GM18868 (cell line): ENCODE measurements at regions not wholly inside any gene's neighbourhood (a gene's known extent, or its start where the extent isn't known, plus 50 kb on each side); places are given as distances from the start of the nearest gene placed in this dataset.
A peak's percentile ranks its signal among the peaks of the same experiment; 100 is the strongest.
"Not testable (repeated sequence)": the region's sequence is repeated elsewhere in the genome, so short reads cannot be mapped to it uniquely, and the experiment has no call there.

Experiments
- ATAC-seq: cut with Tn5 transposase; IDR thresholded peaks from one replicate; pipeline ENCODE4 v1.9.1; 2021; ENCODE audit warnings: mild to moderate bottlenecking, moderate library complexity; ENCODE audit not compliant: unreplicated experiment

DNA sequence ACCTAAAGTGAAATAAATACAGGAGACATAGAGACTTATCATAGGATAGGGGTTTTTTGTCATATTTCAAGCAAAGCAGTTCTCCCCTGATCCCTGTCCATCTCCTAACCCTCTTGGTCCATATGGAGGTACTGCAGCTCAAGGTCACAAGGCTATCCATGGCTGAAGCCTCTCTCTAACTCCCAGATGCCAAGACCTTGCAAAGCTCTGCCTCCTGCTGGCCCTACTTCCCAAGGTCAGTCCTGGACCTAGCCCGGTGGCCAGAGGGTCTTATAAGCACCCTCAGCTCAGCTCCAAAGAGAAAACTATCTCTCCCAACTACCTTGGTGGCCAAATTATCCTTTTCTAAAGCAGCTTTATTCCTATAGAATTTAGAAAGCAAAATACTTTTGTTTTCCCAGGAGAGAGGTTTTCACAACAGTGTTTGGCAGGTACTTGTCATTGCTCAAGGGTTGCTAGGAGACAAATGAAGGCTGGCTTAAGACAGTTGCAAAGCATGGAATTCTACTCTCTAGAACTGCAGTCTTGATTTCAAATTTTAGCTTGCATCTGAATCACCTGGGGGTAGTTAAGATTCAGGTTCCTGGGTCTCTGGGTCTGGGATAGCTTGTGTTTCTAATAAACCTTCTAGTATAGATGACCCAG, 121.5 kb downstream of the XCL2 start:
- no peak for ATAC-seq

DNA sequence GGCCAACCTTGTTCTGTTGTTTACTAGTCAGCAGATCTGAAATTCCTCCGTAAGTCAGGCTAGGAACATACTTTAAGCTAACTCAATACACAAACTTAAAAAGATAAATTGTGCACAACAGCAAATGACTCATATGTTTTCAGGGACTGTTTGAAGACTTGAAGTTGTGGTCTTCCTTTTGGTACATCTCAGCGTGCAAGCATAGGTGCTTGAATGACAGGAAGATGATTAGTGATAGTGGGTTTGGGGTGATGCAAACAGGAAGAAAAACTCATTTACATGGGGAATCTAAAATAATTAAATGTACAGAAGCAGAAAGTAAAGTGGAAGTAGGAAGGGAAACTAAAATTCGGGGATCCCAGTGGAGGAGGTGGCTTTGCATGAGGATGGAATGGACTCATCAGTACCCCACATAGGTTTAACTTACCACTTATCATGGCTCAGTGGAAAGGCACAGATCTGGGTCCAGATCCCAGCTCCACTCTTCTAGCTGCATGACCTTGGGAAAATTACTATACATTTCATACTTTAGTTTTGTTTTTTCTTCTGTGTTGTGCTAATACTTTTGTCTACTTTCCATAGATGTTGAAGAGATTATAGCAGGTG, 122.3 kb downstream of the XCL2 start:
- no peak for ATAC-seq

DNA sequence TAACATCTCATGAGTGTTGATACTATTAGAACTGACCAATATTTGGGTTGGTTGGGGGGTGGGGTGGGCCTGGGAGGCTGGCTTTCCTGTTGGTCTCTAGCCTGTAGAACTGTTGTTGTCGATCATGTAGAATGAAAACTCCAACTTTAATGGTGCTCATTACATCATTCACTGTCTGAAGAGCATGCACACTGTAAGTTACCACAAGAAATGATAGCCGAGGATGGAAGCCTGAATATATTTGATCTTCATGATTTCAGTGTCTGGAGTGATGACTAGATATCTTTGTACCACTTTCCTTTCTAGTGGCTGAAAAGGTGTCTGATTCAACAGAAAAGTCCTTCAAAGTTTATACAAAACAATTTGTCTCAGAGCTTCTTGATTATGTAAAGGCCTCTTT, 123.6 kb downstream of the XCL2 start:
- no peak for ATAC-seq

DNA sequence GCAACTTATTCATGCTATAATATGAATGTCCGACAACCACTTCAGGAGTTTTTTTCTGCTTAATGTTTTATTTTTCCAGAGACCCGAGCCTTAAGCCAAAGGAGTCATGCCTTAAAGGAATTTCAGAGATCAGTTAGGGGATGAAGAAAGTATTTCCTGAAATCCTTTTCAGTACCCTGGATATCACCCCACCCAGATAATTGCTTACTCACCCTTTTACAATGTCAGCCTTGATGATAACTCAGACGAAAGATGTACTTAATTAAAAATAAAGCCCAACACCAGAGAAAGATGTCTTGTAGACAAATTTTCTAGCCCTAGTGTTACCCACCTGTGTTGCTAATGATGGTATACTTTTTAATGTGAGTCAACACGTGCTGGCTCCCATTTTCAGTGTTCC, 124.1 kb downstream of the XCL2 start:
- ATAC-seq = no peak

DNA sequence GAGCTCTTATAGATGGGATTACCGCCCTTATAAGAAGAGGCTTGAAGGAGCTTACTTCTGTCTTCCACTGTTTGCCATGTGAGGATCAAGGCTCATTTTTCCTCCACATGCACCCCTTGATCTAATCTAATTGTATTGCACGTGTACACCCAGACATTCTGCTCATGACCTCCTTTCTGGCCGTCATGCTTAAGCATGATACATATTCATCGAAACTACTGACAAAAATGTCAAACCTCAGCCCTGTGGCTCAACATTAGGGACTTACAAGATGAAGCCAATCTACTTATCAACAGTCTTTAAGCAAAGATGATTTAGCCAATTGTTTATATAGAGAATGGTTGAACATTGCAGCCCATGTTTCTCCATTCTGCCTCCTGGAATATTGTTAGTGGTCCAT, 127.6 kb downstream of the XCL2 start:
- no peak for ATAC-seq

DNA sequence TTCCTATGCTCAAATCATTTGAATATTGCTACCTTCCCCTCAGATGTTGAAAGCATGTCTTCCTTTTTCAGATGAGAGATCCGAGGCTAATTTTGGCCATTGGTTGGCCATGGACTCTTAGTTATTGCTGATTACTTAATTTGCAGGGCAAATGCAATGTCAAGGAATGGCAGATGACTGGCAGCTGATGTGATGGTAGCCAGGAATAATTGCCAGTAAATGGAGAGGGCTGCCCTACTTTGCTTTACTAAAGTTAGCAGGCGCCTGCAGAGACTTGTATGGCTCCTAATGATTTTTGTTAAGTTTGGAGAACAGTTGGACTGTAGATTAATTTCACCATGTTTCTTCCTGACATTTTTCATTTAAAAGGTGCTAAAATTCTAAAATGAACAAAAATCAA, 128.9 kb downstream of the XCL2 start:
- no peak for ATAC-seq

DNA sequence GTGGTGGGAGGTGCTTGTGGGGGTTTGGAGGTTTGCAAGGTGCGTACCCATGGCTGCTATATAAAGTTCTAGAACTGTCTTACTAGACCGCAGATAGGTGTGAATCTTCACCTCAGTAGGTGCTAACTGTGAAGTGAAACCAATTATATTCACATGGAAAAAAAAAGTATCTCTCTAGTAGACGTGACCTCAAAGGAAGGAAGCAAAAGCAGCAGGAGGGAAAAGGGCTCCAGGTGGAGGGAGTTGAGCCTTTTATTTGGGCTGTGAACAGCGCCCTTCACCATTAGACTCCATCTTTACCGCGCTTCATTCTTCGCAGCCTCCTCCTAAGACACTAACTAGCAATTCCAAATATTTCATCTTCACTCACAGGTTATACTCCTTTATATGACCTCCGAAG, 129.8 kb downstream of the TBX19 start:
- ATAC-seq = no peak

DNA sequence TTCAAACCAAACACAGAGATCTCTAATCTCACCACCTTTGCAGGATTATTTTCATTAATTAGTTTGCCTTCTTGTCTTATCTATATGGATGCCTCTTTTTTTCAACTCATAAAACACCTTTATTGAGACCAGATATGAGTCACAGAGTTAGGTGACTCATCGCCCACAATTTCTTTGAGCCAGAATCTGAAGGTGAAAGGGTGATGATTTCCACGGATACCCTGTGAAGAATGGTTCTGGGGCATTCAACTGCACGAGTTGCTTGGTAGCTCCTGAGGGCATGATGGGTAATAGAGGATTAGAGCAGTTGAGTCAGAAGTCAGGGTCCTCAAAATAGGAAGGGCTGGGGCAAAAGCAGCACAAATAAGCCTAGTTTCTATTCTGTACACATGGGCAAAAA, 128.2 kb downstream of the TBX19 start:
- ATAC-seq = peak; percentile 81

DNA sequence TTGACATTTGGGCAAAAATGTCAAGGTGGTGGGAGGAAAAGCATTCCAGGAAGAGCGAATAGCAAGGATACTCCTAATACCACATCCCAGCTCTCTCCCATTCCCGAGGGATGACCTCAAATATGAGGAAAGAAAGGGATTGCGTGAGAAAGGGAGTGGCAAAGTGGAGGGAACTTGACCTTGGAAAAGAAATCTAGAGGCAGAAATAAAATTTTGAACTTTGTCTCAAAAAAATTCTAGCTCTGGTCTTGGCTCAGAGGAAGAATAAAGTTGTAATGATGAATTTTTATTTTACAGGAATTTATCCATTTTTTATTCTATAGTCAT, 127.8 kb downstream of the TBX19 start:
- ATAC-seq = no peak

DNA sequence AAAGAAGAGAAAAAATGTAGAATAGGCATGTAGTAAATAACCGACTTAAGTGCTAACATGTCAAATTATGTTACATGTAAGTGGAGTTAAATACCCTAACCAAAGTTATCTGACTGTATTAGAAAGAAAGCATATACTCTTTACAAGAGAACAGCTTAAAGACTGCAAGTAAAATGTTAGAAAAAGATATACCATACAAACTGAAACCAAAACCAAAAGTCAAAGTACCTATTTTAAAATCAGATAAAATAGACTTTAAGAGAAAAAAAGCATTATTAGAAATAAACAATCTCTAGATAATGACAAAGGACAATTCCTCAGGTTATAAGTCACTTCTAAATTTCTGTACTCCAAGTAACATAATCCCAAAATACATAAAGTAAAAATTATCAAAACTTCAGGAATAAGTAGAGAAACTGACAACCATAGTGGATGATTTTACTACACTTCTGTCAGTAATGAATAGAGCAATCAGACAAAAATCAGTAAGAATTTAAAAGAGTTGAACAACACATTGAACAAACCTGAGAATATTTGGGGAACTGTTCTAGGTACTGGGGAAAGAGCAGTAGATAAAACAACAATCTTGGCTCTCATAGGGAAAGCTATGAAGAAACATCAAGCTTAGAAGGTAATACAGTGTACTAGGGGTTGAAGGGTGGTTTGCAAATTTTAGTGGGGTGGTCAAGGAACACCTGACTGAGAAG, 127.3 kb downstream of the TBX19 start:
- no peak for ATAC-seq

DNA sequence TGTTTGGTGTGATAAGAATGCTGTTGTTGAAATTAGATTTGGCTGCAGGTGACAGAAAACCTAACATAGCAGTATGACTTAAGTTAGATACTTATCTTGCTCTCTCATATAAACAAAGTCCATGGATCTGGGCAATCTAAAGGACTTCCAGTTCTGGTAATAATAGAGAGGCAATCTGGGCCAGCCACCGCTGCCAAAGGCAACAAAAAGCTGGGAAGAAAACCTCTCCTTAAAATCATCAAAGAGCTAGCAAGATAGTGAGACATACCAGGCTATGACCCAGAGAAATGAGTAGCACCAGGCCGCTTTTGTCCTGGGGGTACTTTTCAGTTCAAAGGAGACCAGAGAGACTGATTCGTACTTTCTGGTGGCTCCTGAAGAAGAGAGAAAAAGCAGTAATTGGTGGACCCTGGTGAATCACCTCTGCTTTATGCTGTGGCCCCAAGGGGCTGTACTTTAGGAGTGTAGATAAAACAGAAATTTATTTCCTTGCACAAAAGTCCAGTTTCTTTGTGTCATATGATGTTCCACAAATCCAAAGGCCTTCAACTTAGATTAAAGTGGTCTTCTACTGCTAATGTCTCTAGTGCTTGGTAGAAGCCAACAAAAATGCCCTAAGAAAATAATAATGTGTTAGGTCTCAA, 125.4 kb downstream of the TBX19 start:
- ATAC-seq = no peak

DNA sequence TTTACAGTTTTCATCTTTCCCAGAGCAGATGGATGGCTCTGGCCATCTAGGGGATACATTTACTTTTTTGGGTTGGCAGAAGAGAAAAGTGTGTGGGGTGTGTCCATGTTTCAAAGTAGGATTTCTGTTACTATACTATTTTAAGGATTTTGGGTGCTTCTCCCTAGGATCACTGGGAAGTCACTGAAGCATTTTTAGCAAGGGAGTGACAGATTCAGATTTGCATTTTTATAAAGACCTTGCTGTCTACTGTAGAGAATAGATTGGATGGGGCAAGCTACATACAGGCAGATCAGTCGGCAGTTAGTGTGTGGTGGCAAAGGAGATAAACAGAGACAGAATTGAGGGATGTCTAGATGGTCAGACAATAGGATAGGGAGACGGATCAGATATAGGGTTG, 122.5 kb downstream of the TBX19 start:
- ATAC-seq = no peak

DNA sequence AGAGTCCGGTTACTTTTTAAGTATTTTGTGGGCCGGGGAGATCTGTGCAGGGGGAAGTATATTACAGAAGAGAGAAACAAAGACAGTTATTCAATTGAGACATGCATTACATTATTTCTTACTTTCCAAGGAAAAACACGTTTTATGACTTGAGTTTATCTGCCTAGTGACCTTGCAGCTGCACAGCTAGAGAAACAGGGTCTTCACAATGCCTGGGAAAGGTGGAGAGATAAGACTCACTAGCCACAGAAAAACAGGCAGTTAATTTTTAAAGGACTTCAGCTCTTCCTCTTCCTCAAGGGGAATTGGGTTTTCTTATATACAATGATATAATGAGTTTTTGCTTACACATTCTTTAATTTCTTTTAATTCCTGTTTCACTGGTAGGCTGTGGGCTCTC, 121.8 kb downstream of the TBX19 start:
- not testable (repeated sequence) for ATAC-seq

DNA sequence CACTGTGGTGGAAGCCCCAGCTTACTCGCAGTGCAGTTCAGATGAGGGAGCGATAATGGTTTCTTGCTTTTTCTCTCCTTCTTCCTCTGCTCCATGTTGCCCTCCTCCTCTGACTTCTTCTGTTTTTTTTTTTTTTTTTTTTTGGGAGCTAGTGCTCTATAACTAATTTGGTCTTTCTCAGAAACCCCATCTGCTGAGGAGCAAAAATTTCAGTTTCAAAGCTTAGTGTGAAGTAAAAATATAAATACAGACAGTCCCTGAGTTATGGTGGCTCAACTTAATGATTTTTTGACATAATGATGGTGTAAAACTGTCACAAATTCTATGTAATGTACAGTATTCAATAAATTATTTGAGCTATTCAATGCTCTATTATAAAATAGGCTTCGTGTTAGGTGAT, 120.7 kb downstream of the TBX19 start:
- ATAC-seq = no peak

DNA sequence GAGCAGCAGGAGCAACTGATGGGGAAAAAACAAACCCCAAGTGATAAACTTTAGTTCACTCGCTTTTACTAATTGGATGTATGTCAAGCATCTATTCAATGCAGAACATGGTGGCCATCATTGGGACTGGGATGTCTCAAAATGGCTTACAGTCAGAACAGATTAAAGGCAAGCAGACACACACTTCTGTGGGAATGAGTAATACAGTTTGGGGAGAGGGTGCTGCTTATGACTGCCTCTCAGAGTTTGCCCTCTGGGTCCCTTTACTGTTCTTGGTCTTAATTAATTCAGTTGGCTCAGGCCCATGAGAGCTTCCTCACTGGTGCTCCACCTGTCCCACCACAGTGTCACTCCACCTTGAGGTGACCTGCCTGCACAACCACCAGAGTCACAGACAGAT, 119.5 kb downstream of the TBX19 start:
- no peak for ATAC-seq

DNA sequence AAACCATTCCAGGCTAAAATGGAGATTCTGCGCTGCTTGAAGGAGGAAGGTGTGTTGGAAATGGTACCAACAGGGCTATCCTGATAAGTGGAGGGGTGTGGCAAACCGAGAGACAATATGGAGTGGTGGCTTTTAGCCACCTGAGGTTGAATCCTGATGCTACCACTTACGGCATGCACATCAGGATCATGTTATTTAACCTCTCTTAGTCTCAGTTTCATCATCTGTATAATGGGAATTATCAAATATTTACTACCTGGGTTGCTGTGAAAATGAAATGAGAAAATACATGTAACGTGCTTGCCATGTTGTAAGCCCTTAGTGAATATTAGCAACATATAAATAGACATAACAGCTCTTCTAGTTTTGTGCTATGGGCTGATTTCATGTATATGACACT, 117.1 kb downstream of the TBX19 start:
- no peak for ATAC-seq

DNA sequence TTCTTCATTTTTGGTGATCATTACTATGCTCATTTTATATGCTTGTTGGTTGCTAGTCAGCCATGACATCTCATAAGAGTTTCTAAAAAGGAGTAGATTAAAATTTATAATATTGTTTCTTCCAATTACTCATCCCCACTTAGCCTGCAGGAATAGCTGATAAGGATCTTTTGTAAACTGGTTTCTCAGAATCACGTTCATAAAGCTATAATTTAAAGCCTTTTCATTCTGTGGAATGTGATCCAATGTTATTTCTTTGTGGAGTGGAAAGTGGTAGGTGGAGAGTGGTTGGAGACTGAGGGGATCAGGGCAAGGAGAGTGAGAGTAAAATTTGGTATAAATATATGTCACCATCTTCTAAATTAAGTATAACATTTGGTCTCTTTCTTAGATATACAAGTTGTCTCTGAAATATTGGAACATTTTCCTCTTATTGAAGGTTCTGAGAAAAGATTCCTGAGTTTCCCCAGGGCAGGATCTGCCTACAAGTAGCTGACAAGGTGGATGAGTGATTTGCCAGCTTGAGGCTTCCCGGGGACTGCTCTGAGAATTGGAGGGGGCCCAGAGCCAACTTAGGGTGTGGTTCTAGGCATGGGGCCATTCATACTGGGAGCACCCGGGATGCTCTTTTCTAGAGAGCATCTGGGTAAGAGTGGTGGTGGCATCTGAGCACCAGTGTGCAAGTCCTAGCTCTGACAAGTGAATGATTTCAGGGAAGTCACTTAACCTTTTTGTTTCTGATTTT, 116.4 kb downstream of the TBX19 start:
- no peak for ATAC-seq

DNA sequence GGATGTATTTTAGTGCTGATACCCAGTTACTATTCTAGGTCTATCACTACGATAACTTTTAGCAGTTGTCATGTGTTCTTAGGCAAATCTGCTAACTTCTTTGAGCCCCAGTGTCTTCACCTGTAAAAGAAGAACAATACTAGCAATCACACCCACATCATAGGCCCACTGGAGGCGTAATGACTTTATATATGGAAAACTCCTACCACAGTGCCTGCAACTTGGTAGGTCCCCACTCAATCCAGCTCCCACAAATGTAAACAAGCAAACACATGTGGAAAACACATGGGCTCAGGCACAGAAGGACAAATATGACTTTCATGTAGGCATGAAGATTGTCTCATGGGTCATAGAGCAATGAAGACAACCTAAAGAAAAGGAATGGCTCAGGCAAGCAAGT, 115.8 kb downstream of the TBX19 start:
- no peak for ATAC-seq

DNA sequence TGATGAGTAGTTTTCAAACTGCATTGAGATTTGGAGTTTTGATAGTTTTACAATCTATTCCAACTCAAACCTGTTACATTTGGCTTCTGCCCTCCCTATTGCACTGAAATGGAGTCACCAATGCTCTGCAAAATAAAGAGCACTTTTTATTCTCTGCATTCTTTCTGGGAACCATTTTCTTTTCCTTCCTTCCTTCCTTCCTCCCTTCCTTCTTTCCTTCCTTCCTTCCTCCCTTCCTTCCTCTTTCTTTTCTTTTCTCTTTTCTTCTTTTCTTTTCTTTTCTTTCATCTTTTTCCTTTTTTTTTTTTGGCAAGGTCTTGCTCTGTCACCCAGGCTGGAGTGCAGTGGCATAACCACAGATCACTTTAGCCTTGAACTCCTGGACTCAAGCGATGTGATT, 114.2 kb downstream of the TBX19 start:
- ATAC-seq = no peak

DNA sequence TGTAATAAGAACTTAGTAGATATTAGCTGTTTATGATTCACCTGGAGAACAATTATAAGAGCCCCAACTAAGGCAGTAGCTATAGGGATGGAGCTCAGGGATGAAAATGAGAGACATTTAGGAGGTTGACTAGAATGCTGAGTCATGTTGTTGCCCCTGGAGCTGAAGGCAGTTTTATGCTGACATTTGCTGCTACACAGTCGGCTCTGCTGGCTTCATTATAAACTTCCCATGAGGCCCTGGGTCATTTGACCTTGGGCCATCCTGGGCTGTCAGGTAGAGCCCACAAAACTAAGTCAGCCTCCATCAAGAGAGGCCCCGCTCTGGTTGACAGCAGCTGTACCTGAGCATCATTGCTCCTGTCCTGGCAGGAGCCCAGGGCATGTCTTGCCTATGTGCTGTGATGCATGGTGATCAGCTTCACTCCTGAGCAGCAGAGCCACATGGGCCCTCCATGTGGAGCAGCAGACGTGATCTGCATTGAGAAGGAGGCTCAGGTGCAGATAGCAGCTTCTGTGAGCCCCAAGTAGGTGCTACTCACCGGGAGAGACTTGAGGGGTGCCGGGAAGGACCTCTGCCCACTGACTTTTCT, 112.4 kb downstream of the TBX19 start:
- ATAC-seq = no peak
